WTC11 (cell line): ENCODE measurements at regions not wholly inside any gene's neighbourhood (a gene's known extent, or its start where the extent isn't known, plus 50 kb on each side); places are given as distances from the start of the nearest gene placed in this dataset.

Source experiments
- ATF1 ChIP-seq: sonication (generic); formaldehyde crosslinking; IDR thresholded peaks from 2 replicates; pipeline ENCODE4 v1.8.1; 2023; ENCODE audit warnings: mild to moderate bottlenecking, moderate library complexity, missing genetic modification reagents
- ATF3 ChIP-seq: sonication (generic); formaldehyde crosslinking; conservative IDR thresholded peaks from 2 replicates; pipeline ENCODE4 v1.8.1; 2022; ENCODE audit warnings: mild to moderate bottlenecking, missing genetic modification reagents
- CTCF ChIP-seq: fragments of 200-600 bp; IDR thresholded peaks from 2 replicates; pipeline ENCODE4 v1.8.0; 2022; ENCODE audit warnings: antibody characterized with exemption
- FOXK1 ChIP-seq: sonication (generic); formaldehyde crosslinking; IDR thresholded peaks from 2 replicates; pipeline ENCODE4 v1.8.0; 2022; ENCODE audit warnings: mild to moderate bottlenecking, moderate library complexity, missing genetic modification reagents
- GTF2I ChIP-seq: fragments of 250-450 bp; sonication (Bioruptor Pico); conservative IDR thresholded peaks from 2 replicates; pipeline ENCODE4 v1.4.0; 2021; ENCODE audit warnings: mild to moderate bottlenecking
- IRF2 ChIP-seq: sonication (generic); formaldehyde crosslinking; IDR thresholded peaks from 2 replicates; pipeline ENCODE4 v1.8.0; 2022; ENCODE audit warnings: low read depth, missing genetic modification reagents, borderline replicate concordance
- KAT7 ChIP-seq: sonication (generic); formaldehyde crosslinking; IDR thresholded peaks from 2 replicates; pipeline ENCODE4 v1.8.1; 2023; ENCODE audit warnings: missing genetic modification reagents, mild to moderate bottlenecking, borderline replicate concordance
- USF1 ChIP-seq: sonication (generic); formaldehyde crosslinking; IDR thresholded peaks from 2 replicates; pipeline ENCODE4 v1.8.0; 2022; ENCODE audit warnings: mild to moderate bottlenecking, missing genetic modification reagents
- ZNF121 ChIP-seq: sonication (generic); formaldehyde crosslinking; IDR thresholded peaks from 2 replicates; pipeline ENCODE4 v1.8.0; 2023; ENCODE audit warnings: missing genetic modification reagents
- ZNF671 ChIP-seq: fragments of 250-450 bp; sonication (Bioruptor Pico); IDR thresholded peaks from 2 replicates; pipeline ENCODE4 v1.8.0; 2021; ENCODE audit warnings: mild to moderate bottlenecking
- TF ChIP-seq, protein P1 (sequence below): sonication (generic); formaldehyde crosslinking; IDR thresholded peaks from 2 replicates; pipeline ENCODE4 v1.8.1; 2023; ENCODE audit warnings: mild to moderate bottlenecking, missing genetic modification reagents

GRCh38 chr12:28693565-28694219 lies 455.4 kb upstream of the FAR2 start:
- TF ChIP-seq FOXK1 = no peak
- TF ChIP-seq CTCF = no peak
- no peak for TF ChIP-seq ATF3 (CRISPR knock-in tag)
- TF ChIP-seq, protein P1, sequence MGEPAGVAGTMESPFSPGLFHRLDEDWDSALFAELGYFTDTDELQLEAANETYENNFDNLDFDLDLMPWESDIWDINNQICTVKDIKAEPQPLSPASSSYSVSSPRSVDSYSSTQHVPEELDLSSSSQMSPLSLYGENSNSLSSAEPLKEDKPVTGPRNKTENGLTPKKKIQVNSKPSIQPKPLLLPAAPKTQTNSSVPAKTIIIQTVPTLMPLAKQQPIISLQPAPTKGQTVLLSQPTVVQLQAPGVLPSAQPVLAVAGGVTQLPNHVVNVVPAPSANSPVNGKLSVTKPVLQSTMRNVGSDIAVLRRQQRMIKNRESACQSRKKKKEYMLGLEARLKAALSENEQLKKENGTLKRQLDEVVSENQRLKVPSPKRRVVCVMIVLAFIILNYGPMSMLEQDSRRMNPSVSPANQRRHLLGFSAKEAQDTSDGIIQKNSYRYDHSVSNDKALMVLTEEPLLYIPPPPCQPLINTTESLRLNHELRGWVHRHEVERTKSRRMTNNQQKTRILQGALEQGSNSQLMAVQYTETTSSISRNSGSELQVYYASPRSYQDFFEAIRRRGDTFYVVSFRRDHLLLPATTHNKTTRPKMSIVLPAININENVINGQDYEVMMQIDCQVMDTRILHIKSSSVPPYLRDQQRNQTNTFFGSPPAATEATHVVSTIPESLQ (CRISPR knock-in tag) = no peak
- TF ChIP-seq KAT7 (CRISPR knock-in tag) = no peak
- TF ChIP-seq USF1 (CRISPR knock-in tag) = no peak
- TF ChIP-seq ZNF671 = no peak
- no peak for TF ChIP-seq ATF1 (CRISPR knock-in tag)
- no peak for TF ChIP-seq GTF2I
- no peak for TF ChIP-seq ZNF121 (CRISPR knock-in tag)
- TF ChIP-seq IRF2 (CRISPR knock-in tag) = no peak
